WERI-Rb-1 (cell line): ENCODE measurements at regions not wholly inside any gene's neighbourhood (a gene's known extent, or its start where the extent isn't known, plus 50 kb on each side); places are given as distances from the start of the nearest gene placed in this dataset.

Experiments
- DNase-seq: peaks from one replicate; pipeline ENCODE4 v3.0.0-alpha.2; 2020
- H3K27ac ChIP-seq: fragments of 250-450 bp; sonication (Bioruptor Pico); 2 replicates; pipeline ENCODE4 v1.5.1; 2020; ENCODE audit warnings: mild to moderate bottlenecking, moderate library complexity
- H3K27me3 ChIP-seq: fragments of 250-450 bp; sonication (Bioruptor Pico); 2 replicates; pipeline ENCODE4 v1.5.1; 2021; ENCODE audit warnings: mild to moderate bottlenecking, low read depth, moderate library complexity; ENCODE audit not compliant: insufficient read depth, severe bottlenecking
- H3K36me3 ChIP-seq: fragments of 250-450 bp; sonication (Bioruptor Pico); 2 replicates; pipeline ENCODE4 v1.5.1; 2020; ENCODE audit warnings: mild to moderate bottlenecking, moderate library complexity
- H3K4me3 ChIP-seq: 2 replicates; pipeline ENCODE4 v1.5.1; 2011; ENCODE audit warnings: low read depth, mild to moderate bottlenecking, control low read depth, low read length
- H3K9me3 ChIP-seq: fragments of 250-450 bp; sonication (Bioruptor Pico); 2 replicates; pipeline ENCODE4 v1.5.1; 2021; ENCODE audit warnings: mild to moderate bottlenecking, moderate library complexity; ENCODE audit not compliant: severe bottlenecking
- CTCF ChIP-seq: IDR thresholded peaks from 2 replicates; pipeline ENCODE4 v1.5.1; 2011; ENCODE audit warnings: low read depth, mild to moderate bottlenecking, control low read depth, inconsistent platforms, low read length

- TF ChIP-seq CTCF = no peak
- DNase-seq = no peak
- no peak overlapping the region for H3K4me3 ChIP-seq
- H3K9me3 ChIP-seq = no peaks in the 10 kb centered on the region
- H3K36me3 ChIP-seq = no peaks in the 10 kb centered on the region
- H3K27ac ChIP-seq = no peak overlapping the region
- H3K27me3 ChIP-seq = peaks cover 86% of the 10 kb centered on the region
These were observed 93.7 kb upstream of the DDX18 start for GRCh38 chr2:117720765-117721164.

DNA sequence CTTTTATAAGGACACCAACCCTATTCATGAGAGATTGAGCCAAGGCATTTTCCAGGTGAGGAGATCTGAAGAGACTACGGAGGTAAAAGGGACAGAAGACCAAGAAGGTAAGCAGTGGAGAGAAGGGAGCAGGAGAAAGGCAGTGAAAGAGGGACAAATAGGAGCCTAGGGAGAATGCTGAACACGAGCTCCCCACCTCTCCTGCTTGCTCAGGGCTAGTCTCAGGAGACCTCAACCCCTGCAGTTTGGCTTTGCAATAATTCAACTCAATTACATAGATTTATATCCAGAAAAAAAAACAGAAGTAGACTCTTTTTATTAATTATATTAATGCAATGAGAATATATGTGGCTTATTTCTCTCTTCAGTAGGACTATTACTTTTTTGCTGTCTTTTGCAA, 91.0 kb upstream of the DDX18 start:
- H3K9me3 ChIP-seq = no peaks in the 10 kb centered on the region
- peaks cover 72% of the 10 kb centered on the region for H3K27me3 ChIP-seq
- no peaks in the 10 kb centered on the region for H3K36me3 ChIP-seq
- no peak overlapping the region for H3K4me3 ChIP-seq
- no peak for DNase-seq
- no peak for TF ChIP-seq CTCF
- no peak overlapping the region for H3K27ac ChIP-seq

DNA sequence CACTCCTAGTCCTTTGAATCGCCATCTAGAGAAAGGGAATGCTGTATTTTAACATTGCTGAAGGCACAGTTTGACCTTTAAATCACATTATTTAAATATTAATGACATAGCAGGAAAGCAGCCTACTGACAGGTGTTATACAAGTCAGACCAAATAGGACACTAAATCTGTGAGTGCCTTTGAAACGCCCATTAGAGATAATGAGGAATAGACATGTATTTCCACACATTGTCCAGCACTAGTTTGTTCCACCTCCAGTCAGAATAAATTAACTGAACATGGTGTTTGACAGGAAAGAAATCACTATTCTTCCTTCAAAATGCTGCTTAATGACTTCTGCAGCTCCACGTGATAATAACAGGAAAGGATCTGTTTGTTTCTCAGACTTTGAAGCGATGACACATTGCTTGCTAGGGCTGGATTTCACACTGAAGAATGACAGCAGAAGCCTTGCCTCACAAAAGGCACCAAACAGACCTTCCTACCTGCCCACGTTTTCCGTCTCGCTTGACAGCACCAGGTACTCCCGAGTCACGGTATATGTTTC, 90.5 kb upstream of the DDX18 start:
- Histone ChIP-seq H3K4me3 (no peak overlapping the region), H3K9me3 (no peaks in the 10 kb centered on the region), H3K27ac (no peak overlapping the region), H3K27me3 (peaks cover 72% of the 10 kb centered on the region), H3K36me3 (no peaks in the 10 kb centered on the region)
- DNase-seq = no peak
- no peak for TF ChIP-seq CTCF

DNA sequence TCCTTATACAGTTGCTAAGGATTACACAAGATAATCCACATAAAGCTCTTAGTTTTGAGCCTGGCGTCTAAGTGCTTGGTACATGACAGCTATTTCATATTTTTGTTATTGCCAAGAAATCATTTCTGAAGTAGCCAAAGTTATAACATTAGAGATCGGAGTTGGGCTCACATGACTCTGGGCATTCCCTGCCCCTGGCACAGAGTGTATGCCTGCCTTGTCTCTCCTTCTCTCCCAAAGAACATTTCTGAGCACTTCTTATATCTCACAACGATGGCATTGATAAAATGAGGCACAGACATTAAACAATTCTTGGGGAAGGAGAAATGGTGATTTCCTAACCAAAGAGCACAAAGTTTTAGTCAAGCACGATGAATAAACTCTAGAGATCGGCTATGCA, 87.7 kb upstream of the DDX18 start:
- H3K4me3 ChIP-seq = no peak overlapping the region
- H3K27me3 ChIP-seq = peaks cover 78% of the 10 kb centered on the region
- no peaks in the 10 kb centered on the region for H3K36me3 ChIP-seq
- no peak overlapping the region for H3K27ac ChIP-seq
- no peaks in the 10 kb centered on the region for H3K9me3 ChIP-seq
- no peak for DNase-seq
- no peak for TF ChIP-seq CTCF

GRCh38 chr2:117737846-117738245, 76.6 kb upstream of the DDX18 start:
- no peak for DNase-seq
- no peaks in the 10 kb centered on the region for H3K9me3 ChIP-seq
- H3K27me3 ChIP-seq = peaks cover 72% of the 10 kb centered on the region
- TF ChIP-seq CTCF = no peak
- H3K4me3 ChIP-seq = no peak overlapping the region
- no peak overlapping the region for H3K27ac ChIP-seq
- H3K36me3 ChIP-seq = no peaks in the 10 kb centered on the region
